ENCODE measurements at regions not wholly inside any gene's neighbourhood (a gene's known extent, or its start where the extent isn't known, plus 50 kb on each side); places are given as distances from the start of the nearest gene placed in this dataset.

DNA sequence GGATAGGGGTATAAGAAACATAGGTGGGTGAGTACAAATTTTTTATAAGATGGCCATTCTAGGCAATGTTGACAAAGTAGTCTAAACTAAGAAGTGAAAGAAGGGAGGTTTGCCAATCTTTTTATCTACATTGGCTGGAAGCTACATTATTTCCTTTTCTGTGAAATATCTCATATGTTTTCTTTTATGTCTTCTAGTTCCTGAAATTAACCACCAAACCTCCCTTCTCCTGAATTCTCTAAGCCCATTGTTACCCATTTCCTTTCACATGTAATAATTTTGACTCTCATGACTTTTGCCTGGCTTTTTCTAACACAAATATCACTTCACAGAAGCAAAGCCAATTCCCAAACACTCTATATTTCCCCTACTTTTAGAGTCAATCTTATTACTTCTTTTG, 496.2 kb upstream of the JAG1 start:
- H3K27me3 ChIP-seq (ENCODE audit: low read depth), result no peaks in the 10 kb centered on the region
- peaks cover 8% of the 10 kb centered on the region for H3K4me1 ChIP-seq
- DNase-seq (no peak), ATAC-seq (no peak)
- intact Hi-C loops (cut with DNase I), result no loop called here
- no peaks in the 10 kb centered on the region for H3K36me3 ChIP-seq
- no peaks in the 10 kb centered on the region for H3K9me3 ChIP-seq
- no peak overlapping the region for H3K27ac ChIP-seq
- TF ChIP-seq, protein P1, sequence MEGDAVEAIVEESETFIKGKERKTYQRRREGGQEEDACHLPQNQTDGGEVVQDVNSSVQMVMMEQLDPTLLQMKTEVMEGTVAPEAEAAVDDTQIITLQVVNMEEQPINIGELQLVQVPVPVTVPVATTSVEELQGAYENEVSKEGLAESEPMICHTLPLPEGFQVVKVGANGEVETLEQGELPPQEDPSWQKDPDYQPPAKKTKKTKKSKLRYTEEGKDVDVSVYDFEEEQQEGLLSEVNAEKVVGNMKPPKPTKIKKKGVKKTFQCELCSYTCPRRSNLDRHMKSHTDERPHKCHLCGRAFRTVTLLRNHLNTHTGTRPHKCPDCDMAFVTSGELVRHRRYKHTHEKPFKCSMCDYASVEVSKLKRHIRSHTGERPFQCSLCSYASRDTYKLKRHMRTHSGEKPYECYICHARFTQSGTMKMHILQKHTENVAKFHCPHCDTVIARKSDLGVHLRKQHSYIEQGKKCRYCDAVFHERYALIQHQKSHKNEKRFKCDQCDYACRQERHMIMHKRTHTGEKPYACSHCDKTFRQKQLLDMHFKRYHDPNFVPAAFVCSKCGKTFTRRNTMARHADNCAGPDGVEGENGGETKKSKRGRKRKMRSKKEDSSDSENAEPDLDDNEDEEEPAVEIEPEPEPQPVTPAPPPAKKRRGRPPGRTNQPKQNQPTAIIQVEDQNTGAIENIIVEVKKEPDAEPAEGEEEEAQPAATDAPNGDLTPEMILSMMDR (IDR thresholded peaks at IDR 0.05), result no peak
- no peak overlapping the region for H3K4me3 ChIP-seq

DNA sequence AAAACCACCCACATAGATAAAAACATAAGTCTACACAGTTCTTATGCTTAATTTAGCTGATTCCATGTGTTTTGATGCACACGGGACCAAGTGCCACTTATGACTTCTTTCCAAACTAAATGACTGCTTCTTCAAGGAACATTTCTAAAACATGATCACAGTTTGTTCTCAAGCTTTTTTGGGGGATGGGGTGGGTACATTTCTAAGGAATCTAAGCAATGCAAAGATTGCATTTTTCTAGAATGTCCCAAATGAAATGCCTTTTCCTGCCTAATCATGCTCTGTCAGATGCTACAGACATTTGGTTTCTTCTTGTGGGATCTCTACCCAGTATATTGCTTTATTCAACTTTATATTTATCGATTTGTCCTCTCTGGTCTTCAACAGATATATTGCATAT, 496.8 kb upstream of the JAG1 start:
- DNase-seq (no peak), ATAC-seq (no peak)
- TF ChIP-seq, protein P1 (IDR thresholded peaks at IDR 0.05), result no peak
- peaks cover 8% of the 10 kb centered on the region for H3K4me1 ChIP-seq
- H3K27ac ChIP-seq, result no peak overlapping the region
- no peaks in the 10 kb centered on the region for H3K36me3 ChIP-seq
- no peak overlapping the region for H3K4me3 ChIP-seq
- no peaks in the 10 kb centered on the region for H3K27me3 ChIP-seq (ENCODE audit: low read depth)
- no peaks in the 10 kb centered on the region for H3K9me3 ChIP-seq
- intact Hi-C loops (cut with DNase I), result no loop called here

DNA sequence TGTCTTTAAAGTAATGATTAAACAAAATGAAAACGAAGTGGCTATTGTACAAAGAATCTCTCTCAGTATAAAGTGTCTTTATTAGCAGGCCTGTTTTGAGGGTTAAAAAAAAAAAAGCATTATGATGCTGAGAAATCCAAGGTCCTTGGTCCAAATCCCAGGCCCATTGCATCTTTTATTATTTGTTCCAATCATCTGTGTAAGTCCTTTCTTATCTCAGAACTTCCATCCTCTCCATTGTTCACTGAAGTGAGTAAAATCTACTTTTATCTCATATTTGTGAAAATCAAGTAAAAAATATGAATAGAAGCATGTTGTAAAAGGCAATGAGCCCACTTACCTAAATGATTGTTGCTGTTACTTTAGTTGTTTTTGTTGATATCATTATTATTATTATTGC, 499.1 kb upstream of the JAG1 start:
- ATAC-seq, result no peak

DNA sequence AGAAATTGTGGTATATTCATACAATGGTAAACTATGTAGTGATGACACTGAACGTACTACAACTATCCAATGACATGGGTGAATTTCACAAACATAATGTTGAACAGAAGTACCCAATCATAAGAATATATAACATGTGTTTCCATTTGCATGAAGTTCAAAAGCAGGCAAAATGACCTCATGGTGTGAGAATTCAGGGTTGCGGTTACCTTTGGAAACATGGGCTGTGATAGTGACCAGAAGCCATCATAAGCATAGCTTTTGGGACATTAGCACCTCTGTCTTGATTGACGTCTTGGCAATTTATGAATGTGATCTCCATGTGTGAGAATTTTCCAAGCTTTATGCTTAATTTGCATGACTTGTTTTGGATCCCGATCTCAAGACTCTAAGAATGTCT, 500.1 kb upstream of the JAG1 start:
- TF ChIP-seq, protein P1 (IDR thresholded peaks at IDR 0.05), result no peak
- H3K27me3 ChIP-seq (ENCODE audit: low read depth), result no peaks in the 10 kb centered on the region
- no peaks in the 10 kb centered on the region for H3K9me3 ChIP-seq
- DNase-seq, result no peak
- H3K27ac ChIP-seq, result no peak overlapping the region
- no peak overlapping the region for H3K4me3 ChIP-seq
- H3K4me1 ChIP-seq, result peaks cover 8% of the 10 kb centered on the region
- no peak for ATAC-seq
- no peaks in the 10 kb centered on the region for H3K36me3 ChIP-seq
- intact Hi-C loops (cut with DNase I), result no loop called here

More for the DNA sequence above, 499.1 kb upstream of the JAG1 start:
- peaks cover 8% of the 10 kb centered on the region for H3K4me1 ChIP-seq
- intact Hi-C loops (cut with DNase I), result no loop called here
- no peak overlapping the region for H3K4me3 ChIP-seq
- DNase-seq, result no peak
- no peaks in the 10 kb centered on the region for H3K27me3 ChIP-seq (ENCODE audit: low read depth)
- H3K27ac ChIP-seq, result no peak overlapping the region
- no peaks in the 10 kb centered on the region for H3K36me3 ChIP-seq
- TF ChIP-seq, protein P1 (IDR thresholded peaks at IDR 0.05), result no peak
- H3K9me3 ChIP-seq, result no peaks in the 10 kb centered on the region

DNA sequence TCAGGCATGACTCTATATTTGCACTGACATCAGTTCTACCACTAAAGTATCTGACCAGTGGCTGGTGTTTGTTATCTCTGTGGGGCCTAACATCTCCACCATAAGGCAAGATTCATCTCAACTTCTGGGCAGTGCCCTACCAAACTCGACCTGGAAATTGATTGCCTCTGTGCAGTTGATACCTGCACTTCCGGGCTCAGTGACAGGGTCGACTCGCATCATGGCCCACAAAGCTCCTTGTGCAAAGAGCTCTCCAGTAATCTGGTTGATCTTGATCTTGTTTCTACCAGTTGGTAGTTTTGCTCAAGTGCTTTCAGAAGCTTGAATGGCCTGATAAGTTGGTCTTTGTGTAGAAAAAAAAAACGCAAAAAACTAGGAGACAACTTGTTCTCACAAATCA, 501.1 kb upstream of the JAG1 start:
- Histone ChIP-seq H3K27me3 (ENCODE audit: low read depth) (no peaks in the 10 kb centered on the region), H3K27ac (no peak overlapping the region), H3K36me3 (no peaks in the 10 kb centered on the region), H3K4me1 (peaks cover 6% of the 10 kb centered on the region), H3K9me3 (no peaks in the 10 kb centered on the region), H3K4me3 (no peak overlapping the region)
- TF ChIP-seq, protein P1 (IDR thresholded peaks at IDR 0.05), result no peak
- DNase-seq (no peak), ATAC-seq (no peak)
- intact Hi-C loops (cut with DNase I), result no loop called here

DNA sequence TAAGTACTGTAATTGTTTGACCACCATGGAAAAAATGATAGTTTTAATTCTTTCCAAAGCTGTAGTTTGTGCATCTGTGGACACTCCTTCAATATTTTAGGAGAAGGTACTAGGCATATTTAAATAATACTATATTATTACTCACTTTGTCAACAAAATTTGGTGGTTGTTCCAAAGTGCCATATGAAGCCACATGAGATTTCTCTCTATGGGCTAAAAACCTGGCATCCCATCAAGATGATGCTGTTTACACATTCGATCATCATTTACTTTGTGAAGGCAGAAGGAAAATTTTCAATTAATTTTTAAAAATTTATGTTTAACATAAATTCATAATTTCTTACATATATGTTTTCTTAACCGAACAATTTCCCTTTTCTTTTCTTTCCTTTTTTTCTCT, 502.6 kb upstream of the JAG1 start:
- Histone ChIP-seq H3K4me1 (no peaks in the 10 kb centered on the region), H3K4me3 (no peak overlapping the region), H3K9me3 (no peaks in the 10 kb centered on the region), H3K27me3 (ENCODE audit: low read depth) (no peaks in the 10 kb centered on the region), H3K36me3 (no peaks in the 10 kb centered on the region), H3K27ac (no peak overlapping the region)
- TF ChIP-seq, protein P1 (IDR thresholded peaks at IDR 0.05), result no peak
- ATAC-seq (no peak), DNase-seq (no peak)
- intact Hi-C loops (cut with DNase I), result no loop called here
